Prostate gland (tissue), 2 donors: ENCODE measurements at regions not wholly inside any gene's neighbourhood (a gene's known extent, or its start where the extent isn't known, plus 50 kb on each side); places are given as distances from the start of the nearest gene placed in this dataset.
A peak's percentile ranks its signal among the peaks of the same experiment; 100 is the strongest.

Source experiments
- DNase-seq: peaks from one replicate; pipeline ENCODE4 v3.0.0-alpha.2; 2019; ENCODE audit warnings: low spot score
- H3K27ac ChIP-seq, 2 donors: fragments of 200-600 bp; sonication (generic); 2 replicates each; pipeline ENCODE4 v1.5.1; 2017 to 2019
- H3K27me3 ChIP-seq: fragments of 200-600 bp; sonication (generic); replicated peaks from 2 replicates; pipeline ENCODE4 v1.5.1; 2019; ENCODE audit not compliant: insufficient read depth
- H3K36me3 ChIP-seq, 2 donors: fragments of 200-600 bp; sonication (generic); 1 replicate in 1 of 2; 2 replicates in 1 of 2; pipeline versions ENCODE4 v1.5.1 to v1.8.1; 2017 to 2019
- H3K4me1 ChIP-seq: fragments of 200-600 bp; sonication (generic); replicated peaks from 2 replicates; pipeline ENCODE4 v1.5.1; 2019
- H3K4me3 ChIP-seq, 2 donors: fragments of 200-600 bp; sonication (generic); 2 replicates each; pipeline ENCODE4 v1.5.1; 2017 to 2019
- H3K9me3 ChIP-seq: fragments of 200-600 bp; sonication (generic); 2 replicates; pipeline ENCODE4 v1.5.1; 2017
- CTCF ChIP-seq, 4 experiments: fragments of 200-600 bp in 2 of 4; fragments of 450-650 bp in 2 of 4; sonication (generic) in 2 of 4; IDR thresholded peaks; 1 replicate in 3 of 4; 2 replicates in 1 of 4; pipeline ENCODE4 v1.5.1; 2016 to 2019; ENCODE audit warnings: antibody characterized with exemption in 4 of 4, mild to moderate bottlenecking in 2 of 4, moderate library complexity in 2 of 4
- POLR2A ChIP-seq: fragments of 450-650 bp; IDR thresholded peaks from one replicate; pipeline ENCODE4 v1.6.1; 2016; ENCODE audit warnings: antibody characterized with exemption, mild to moderate bottlenecking
- POLR2AphosphoS5 ChIP-seq: sonication (generic); formaldehyde crosslinking; IDR thresholded peaks from one replicate; pipeline ENCODE4 v1.6.1; 2017; ENCODE audit warnings: antibody characterized with exemption
- WGBS: methylation state at CpG from one replicate; pipeline ENCODE4 v1.1.5; 2018; 5-methylcytosine and 5-hydroxymethylcytosine counted together
- intact Hi-C: fragments of 100-400 bp; cut with DNase I; formaldehyde crosslinking; loops from one replicate; pipeline ENCODE4 v1.14.2; 2022

- Histone ChIP-seq H3K36me3 (no peaks in the 10 kb centered on the region), H3K4me1 (no peaks in the 10 kb centered on the region), H3K27ac (no peak overlapping the region), H3K27me3 (no peaks in the 10 kb centered on the region), H3K9me3 (no peaks in the 10 kb centered on the region), H3K4me3 (no peak overlapping the region)
- TF ChIP-seq POLR2A (no peak), POLR2AphosphoS5 (no peak), CTCF (IDR thresholded peaks at IDR 0.05) (no peak)
- intact Hi-C loops = no loop called here
- 64% methylated on average over 5 of the region's 5 CpGs for WGBS
- DNase-seq = peak; percentile 40
These were observed 719.5 kb upstream of the SLIT2 start for GRCh38 chr4:19531906-19532848.

DNA sequence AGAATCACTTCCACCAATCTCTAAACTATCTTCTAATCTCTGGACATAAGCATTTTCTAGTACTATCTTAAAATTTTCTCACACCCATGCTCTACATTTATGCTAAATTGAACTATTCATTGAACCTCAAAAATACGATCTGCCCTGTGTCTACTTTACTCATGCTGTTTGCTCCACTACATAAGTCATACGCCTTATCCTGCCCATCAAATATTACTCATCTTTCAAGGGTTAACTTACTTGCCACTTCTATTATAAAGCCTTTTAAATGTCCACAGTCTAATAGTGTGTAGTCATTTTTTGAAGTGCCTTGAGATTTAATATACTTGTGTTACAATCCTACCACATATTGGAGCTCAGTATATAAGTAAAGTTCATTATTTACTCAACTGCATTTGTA, 727.7 kb upstream of the SLIT2 start:
- no peak for TF ChIP-seq POLR2A
- no peaks in the 10 kb centered on the region for H3K9me3 ChIP-seq
- H3K4me3 ChIP-seq = no peak overlapping the region
- no peaks in the 10 kb centered on the region for H3K27me3 ChIP-seq
- no peak overlapping the region for H3K27ac ChIP-seq
- no peak for DNase-seq
- WGBS = 95% methylated on average over 2 of the region's 2 CpGs
- no peaks in the 10 kb centered on the region for H3K36me3 ChIP-seq
- H3K4me1 ChIP-seq = no peaks in the 10 kb centered on the region
- intact Hi-C loops = no loop called here

DNA sequence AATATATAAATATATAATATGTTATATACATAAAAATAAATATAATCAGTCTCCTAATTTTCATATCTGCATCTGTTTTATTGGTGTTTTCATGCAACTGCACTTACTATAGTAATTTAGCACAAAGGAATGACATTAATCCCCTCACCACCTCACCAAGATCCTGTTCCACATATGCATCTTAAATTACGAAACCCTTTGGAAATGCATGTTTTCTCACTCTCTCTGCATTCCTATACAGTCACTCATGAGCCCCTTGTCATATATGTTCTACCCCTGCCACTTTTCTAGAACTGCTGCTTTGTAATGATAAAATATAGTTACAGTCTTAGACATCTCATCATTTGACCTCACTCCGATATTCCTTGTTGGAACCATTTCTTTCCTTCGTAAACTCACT, 728.7 kb upstream of the SLIT2 start:
- H3K27ac ChIP-seq = no peak overlapping the region
- intact Hi-C loops = no loop called here
- no peaks in the 10 kb centered on the region for H3K4me1 ChIP-seq
- no peak for DNase-seq
- WGBS = 94% methylated on average over 3 of the region's 3 CpGs
- no peak overlapping the region for H3K4me3 ChIP-seq
- TF ChIP-seq POLR2AphosphoS5 (no peak), POLR2A (no peak), CTCF (IDR thresholded peaks at IDR 0.05) (no peak)
- H3K9me3 ChIP-seq = no peaks in the 10 kb centered on the region
- no peaks in the 10 kb centered on the region for H3K36me3 ChIP-seq
- no peaks in the 10 kb centered on the region for H3K27me3 ChIP-seq

DNA sequence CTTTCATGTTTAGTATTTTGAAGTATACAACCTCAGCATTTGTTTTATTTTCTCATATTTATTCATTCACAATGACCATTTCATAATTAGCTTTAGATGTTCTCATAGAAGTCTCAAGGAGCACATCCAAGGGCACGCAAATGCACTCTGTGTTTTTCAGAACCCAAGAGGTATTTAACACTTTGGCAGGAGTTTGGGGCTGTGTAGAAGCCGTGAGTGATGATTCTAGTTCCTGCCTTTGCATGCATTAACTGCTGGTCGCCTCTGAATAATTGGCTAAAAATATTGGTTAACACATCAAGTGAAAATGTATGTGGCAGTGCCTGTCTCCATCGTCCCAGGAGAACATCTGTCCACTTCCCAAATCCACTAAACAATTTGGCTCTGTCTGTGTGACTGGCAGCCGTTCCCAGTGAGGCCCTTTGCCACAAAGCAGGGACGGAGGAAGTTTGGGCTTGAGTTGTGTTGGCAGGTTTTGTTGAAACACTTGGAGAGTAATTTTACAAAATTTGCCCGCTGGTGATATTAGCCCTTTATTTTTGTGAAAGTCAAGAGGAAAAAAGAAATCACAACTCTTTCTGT, 730.7 kb upstream of the SLIT2 start:
- Histone ChIP-seq H3K36me3 (no peaks in the 10 kb centered on the region), H3K9me3 (no peaks in the 10 kb centered on the region), H3K27ac (no peak overlapping the region), H3K4me3 (no peak overlapping the region), H3K4me1 (no peaks in the 10 kb centered on the region), H3K27me3 (no peaks in the 10 kb centered on the region)
- WGBS = 31% methylated on average over 7 of the region's 7 CpGs
- intact Hi-C loops = no loop called here
- no peak for DNase-seq
- TF ChIP-seq CTCF (IDR thresholded peaks at IDR 0.05) (no peak), POLR2AphosphoS5 (no peak), POLR2A (no peak)

DNA sequence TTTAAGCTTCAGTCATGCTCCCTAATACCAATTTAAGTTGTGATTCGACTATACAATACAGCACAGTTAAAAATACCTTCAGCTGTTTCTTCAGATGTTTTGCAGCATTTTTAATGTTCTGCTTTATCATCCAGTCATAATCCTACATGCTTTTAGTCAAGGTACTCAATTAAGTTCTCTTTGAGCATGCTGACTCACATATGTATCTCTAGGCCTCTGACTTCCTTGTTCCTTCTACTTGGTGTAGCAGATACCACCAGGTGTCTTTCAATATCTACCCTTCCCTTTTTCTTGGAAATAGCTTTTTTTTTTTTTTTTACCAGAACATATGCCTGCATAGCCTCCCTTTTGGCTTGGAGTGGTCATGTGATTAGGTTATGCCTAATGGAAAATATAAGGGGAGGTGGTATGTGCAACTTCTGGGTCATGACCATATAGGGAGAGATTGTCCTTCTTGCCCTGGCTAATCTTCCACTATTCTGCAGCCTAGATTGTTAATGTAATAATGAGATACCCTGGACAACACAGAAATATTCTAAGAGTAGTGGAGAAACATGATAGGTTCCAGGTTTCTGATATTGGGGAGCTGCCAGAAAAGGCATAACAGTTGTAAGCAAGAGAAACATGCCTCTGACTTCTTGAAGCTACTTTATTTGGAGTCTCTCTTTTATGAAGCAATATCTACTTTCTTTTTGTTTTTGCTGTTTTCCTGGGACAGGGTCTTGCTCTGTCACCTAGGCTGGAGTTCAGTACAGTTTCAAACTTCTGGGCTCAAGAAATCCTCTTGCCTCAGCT, 737.2 kb upstream of the SLIT2 start:
- H3K27me3 ChIP-seq = no peaks in the 10 kb centered on the region
- no peaks in the 10 kb centered on the region for H3K9me3 ChIP-seq
- TF ChIP-seq POLR2AphosphoS5 = no peak
- TF ChIP-seq CTCF (IDR thresholded peaks at IDR 0.05) = no peak
- TF ChIP-seq POLR2A = no peak
- H3K4me1 ChIP-seq = no peaks in the 10 kb centered on the region
- no peaks in the 10 kb centered on the region for H3K36me3 ChIP-seq
- intact Hi-C loops = no loop called here
- H3K4me3 ChIP-seq = no peak overlapping the region
- DNase-seq = no peak
- no peak overlapping the region for H3K27ac ChIP-seq
- WGBS = 96% methylated on average over 1 of the region's 1 CpG
